GM19395 (cell line): ENCODE measurements at regions not wholly inside any gene's neighbourhood (a gene's known extent, or its start where the extent isn't known, plus 50 kb on each side); places are given as distances from the start of the nearest gene placed in this dataset.
A peak's percentile ranks its signal among the peaks of the same experiment; 100 is the strongest.
"Not testable (repeated sequence)": the region's sequence is repeated elsewhere in the genome, so short reads cannot be mapped to it uniquely, and the experiment has no call there.

Source experiments
- ATAC-seq: cut with Tn5 transposase; IDR thresholded peaks from one replicate; pipeline ENCODE4 v1.9.1; 2021; ENCODE audit warnings: mild to moderate bottlenecking, moderate library complexity; ENCODE audit not compliant: unreplicated experiment

DNA sequence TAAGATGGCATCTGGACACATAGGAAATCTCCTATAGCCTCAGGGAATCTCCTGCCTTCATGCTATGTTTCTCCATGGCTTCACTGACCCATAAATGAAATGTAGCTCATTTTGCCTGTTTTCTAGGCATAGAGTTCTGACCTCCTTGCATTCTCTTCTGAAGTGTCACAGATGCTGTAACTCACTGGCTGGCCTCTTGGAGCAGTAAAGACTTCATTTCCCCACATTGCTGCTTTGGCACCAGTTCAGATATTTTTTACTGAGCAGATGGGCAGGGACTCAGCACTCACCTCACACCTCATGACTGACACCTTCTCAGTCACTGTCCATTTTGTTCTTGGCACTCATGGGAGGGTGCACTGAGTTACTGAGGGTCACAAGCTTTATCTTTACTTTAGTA is 286.7 kb upstream of the TGFBR2 start:
- ATAC-seq = no peak

DNA sequence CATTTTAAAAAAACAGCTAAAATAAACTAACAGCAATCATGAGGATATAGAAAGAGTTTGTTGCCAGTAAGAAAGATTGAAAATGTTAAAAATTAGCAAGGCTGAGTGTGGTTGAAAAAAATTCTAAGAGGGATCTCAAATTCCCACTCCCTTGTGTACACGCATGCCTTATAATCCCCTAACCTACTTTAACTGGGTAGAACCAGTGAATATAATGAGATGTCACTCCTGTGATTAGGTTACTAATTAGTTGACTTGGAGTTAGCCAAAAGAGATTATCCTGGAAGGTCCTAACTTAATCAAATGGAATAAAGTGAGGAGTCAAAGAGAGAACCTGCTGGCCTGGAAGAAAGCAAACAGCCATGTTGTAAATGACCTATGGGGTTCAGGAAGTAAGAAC is 286.0 kb upstream of the TGFBR2 start:
- ATAC-seq = no peak

DNA sequence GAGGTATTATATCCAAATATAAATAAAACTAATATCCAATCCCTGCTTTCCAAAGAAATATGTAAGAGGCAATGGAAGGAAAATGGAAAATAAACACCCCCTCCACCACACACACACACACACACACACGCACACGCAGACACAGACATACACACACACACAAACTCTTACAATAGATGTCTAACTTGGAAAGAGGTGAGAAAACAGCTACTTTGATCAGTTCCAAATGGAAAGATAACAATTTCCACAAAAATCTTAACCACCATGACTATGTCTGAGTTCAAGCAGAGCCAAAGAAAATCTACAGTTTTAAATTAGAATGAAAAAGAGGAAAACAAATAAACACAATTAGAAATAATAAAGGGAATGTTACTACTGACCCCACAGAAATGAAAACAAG is 285.3 kb upstream of the TGFBR2 start:
- ATAC-seq = no peak

- not testable (repeated sequence) for ATAC-seq
Measured at GRCh38 chr3:30323649-30324048, 282.8 kb upstream of the TGFBR2 start.

GRCh38 chr3:30324587-30324986 is 281.8 kb upstream of the TGFBR2 start:
- no peak for ATAC-seq

DNA sequence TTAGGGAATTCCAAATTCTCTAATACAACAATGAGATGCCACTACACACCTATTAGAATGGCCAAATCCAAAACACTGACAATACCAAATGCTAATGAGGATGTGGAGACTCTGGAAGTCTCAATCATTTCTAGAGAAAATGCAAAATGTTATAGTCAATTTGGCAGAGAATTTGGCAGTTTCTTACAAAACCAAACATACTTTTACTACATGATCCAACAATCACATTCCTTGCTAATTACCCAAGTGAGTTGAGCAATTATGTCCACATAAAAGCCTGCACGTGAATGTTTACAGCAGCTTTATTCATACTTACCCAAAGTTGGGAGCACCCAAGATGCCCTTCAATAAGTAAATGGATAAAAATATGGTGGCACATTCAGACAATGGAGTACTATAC is 278.4 kb upstream of the TGFBR2 start:
- not testable (repeated sequence) for ATAC-seq

DNA sequence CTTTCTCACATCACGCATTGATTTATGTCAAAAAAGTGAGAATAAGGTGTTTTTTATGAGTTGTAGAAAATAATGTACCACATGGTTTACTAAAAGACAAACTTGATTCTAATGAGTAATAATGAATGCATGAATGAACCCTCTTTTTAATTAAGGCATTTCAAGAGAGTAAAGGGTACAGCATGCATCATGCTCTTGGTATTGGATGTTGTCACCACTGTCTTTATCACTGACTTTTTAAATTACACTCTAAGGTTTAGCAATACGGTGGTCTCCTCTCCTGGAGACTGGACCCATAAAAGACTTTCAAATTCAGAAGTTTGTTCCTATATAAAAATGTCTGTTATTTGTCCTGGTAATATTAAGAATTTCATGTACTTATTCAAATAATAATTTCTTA is 277.5 kb upstream of the TGFBR2 start:
- ATAC-seq = not testable (repeated sequence)

DNA sequence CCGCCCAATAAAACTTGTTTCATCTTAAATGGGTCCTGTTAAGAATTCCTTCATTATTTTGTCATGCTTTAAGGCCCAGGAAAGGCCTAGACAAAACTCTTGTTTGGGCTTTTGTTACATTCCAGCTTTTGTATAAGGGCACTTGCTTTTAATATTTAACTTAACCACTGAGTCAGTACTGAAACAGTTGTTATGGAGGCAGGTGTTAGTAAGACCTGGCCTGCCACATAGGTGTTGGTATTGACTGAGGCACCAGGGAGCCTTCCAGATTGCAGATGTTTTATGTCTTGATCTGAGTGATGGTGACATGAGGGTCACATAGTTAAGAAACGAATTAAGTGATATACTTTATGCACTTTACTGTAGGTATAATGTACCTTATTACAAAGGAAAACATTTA is 274.9 kb upstream of the TGFBR2 start:
- ATAC-seq = no peak

DNA sequence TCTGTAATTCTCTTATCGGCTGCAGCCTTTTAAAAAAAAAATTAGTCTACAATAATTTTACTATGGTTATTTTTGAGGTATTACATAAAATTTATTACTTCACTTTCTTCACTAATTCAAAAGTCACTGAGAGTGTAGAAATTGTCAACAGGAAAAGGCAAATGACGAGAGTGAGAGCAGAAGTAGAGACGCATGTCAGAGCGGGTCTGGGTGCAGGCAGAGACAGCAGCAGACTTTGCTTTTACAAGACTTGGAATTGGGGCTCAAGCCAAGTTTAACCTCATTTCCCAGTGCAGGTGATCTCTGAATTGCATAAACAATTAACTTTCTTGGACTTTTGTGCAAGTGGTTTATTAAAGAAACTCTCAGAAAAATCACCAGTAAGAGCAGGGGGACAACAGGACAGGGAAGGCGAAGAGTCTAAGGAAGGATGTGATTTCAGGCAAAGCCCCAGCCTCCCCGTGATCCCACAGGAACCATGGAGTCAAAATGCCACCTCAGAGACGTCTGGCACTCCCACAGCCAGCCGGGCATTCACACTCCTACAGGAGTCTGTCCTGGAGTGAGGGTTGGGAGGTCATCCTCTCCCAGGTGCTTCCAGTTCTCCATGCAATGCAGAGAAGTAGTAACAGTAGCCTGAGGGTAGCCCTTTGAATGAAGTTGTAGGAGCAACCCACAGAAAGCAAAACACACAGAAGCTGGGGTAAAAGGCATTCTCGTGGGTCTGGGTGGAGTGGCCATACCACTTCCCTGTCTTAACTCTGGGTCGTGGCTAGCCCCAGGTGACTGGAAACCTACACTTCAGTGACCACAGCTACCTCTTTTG is 274.0 kb upstream of the TGFBR2 start:
- no peak for ATAC-seq

- no peak for ATAC-seq
Measured at GRCh38 chr3:30333143-30333542, 273.3 kb upstream of the TGFBR2 start.

DNA sequence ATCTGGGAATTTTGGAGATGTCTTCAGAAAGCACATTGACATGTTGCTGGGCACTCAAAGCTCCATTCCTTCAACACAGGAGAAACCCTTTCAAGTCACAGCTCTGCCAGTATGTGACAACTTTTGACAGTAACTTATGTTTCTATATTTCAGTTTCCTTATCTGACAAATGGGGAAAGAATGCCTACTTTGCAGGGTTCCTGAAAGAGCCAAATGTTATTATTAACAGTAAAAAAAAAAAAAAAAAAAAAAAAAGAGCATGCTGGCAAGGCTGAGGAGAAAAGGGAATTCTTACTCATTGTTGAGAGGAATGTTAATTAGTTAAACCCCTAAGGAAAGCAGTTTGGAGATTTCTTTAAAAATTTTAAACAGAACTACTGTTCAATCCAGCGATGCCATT is 272.5 kb upstream of the TGFBR2 start:
- no peak for ATAC-seq

GRCh38 chr3:30340500-30340899 is 265.9 kb upstream of the TGFBR2 start:
- no peak for ATAC-seq

GRCh38 chr3:30341079-30341478 is 265.3 kb upstream of the TGFBR2 start:
- no peak for ATAC-seq

- no peak for ATAC-seq
Measured at GRCh38 chr3:30341851-30342250, 264.6 kb upstream of the TGFBR2 start.

DNA sequence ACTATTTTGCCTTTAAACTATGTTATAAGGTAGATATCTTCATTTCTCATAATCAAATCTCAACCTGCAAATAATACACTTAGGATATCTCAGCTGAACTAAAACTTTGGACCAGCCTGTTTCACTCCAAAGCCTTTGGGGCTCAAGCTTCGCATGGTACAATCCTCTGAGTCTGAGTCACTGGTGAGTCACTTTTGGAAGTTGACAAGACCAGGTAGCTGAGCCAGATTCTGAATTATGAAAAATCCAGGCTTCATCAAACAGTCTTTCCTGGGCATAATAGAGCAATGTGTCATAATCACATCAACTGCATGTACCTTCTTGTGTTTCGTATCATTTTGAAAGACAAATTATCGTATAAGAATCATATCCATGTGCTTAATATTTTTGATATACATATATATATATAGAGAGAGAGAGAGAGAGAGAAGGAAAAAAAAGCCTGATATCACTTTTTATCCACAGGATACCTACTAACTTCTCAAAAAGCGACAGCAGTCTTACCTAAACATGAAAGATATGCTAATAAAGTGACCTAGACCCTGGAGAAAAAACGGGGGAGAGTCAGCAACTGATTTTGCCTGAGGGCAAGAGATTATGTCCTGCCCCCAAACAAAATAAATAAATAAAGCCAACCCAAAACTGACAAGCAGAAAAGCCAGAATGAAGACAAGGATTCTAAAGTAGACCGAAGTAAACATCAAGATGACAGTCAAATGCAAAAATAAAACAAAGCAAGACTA is 263.9 kb upstream of the TGFBR2 start:
- no peak for ATAC-seq

DNA sequence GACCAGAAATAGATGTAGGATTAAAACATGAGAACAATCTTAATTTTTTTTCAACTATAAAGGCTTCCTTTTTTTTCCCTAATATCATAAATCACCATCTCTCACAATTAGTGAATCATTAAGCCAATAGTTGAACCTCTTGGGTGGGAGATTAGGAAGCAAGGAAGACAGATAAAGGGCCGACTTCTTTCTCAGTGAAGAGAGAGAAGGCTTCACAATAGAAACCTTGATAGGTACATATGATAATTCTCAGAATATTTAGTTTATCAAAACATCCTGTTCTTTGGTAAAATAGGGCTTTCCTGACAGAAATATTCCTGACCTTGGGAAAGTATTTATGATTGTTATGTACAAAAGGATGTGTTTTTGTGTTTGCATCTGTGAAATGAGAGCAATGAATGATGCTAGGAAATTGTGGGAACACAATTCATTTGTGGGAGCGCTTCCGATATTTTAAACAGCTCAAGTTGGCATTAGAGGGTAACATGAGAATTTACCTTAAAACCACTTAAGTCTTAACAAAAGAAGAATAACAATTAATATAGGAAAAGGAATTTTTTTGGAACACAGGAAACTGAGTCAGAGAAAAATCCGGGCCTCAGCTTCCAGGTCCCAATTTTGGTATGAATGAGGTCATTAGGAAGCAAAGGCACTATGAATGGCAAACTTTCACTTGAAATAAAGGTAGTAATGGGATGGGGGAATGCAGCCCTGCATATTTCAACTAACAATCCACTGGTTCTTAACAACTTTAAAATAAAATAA is 263.2 kb upstream of the TGFBR2 start:
- ATAC-seq = no peak

GRCh38 chr3:30343861-30344260 is 262.5 kb upstream of the TGFBR2 start:
- ATAC-seq = no peak

- no peak for ATAC-seq
Measured at GRCh38 chr3:30344288-30344687, 262.1 kb upstream of the TGFBR2 start.

DNA sequence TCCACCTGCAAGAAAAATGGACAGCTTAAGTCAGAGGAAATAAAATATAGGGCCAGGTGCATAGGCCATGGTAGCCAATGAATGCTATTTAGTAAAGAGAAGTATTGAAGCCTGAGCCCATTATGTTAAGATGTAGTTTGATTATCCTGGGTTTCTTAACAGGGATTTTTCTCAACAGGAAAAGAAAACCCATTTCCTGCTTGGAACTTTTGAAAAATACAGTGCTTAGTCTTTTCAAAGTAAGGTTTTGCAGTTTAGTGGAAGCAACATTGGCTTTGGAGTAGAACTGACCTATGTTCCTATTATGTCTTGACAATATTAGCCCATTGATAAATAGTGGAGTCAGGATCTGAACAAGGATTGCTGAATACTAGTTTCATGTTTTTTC is 259.5 kb upstream of the TGFBR2 start:
- ATAC-seq = no peak

DNA sequence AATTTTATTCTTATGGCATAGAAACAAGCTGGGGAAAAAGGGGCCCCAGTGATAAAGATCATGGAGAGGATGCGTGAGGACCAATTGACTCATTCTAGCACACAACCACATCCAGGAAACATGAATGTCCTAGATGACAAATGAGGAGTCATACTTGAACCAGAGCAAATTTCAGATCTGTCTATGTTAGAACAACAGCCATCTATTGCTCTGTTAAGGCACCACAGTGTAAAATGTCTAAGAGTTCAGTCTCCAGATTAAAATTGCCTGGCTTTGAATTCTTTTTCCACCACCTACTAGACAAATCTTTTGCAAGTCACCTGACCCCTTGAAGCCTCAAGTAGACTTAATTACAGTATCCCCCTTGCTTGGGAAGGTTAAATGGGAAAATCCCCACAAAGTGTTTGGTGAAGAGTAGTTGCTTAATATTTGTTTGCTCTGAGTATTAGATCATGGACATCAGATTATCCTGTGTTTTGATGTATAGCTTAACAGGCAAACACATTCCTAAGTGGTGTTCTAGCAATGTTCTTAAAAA is 258.7 kb upstream of the TGFBR2 start:
- peak; percentile 95 for ATAC-seq

GRCh38 chr3:30349507-30349906 is 256.9 kb upstream of the TGFBR2 start:
- no peak for ATAC-seq
